BE2C (cell line): ENCODE measurements at regions not wholly inside any gene's neighbourhood (a gene's known extent, or its start where the extent isn't known, plus 50 kb on each side); places are given as distances from the start of the nearest gene placed in this dataset.

Experiments
- DNase-seq: peaks from one replicate; pipeline ENCODE4 v3.0.0-alpha.2; 2020
- H3K27me3 ChIP-seq: fragments of 250-450 bp; sonication (Bioruptor Pico); 2 replicates; pipeline ENCODE4 v1.5.1; 2020; ENCODE audit warnings: mild to moderate bottlenecking
- H3K36me3 ChIP-seq: fragments of 250-450 bp; sonication (Bioruptor Pico); 2 replicates; pipeline ENCODE4 v1.5.1; 2020; ENCODE audit warnings: mild to moderate bottlenecking
- H3K4me1 ChIP-seq: fragments of 250-450 bp; sonication (Bioruptor Pico); 2 replicates; pipeline ENCODE4 v1.5.1; 2020
- H3K4me3 ChIP-seq: 2 replicates; pipeline ENCODE4 v1.5.1; 2011; ENCODE audit warnings: low read depth, low read length
- H3K9me3 ChIP-seq: fragments of 250-450 bp; sonication (Bioruptor Pico); 2 replicates; pipeline ENCODE4 v1.5.1; 2020
- TF ChIP-seq, protein P1 (sequence below): IDR thresholded peaks from 2 replicates; pipeline ENCODE4 v1.5.1; 2012; ENCODE audit warnings: mild to moderate bottlenecking, low read depth, low read length

DNA sequence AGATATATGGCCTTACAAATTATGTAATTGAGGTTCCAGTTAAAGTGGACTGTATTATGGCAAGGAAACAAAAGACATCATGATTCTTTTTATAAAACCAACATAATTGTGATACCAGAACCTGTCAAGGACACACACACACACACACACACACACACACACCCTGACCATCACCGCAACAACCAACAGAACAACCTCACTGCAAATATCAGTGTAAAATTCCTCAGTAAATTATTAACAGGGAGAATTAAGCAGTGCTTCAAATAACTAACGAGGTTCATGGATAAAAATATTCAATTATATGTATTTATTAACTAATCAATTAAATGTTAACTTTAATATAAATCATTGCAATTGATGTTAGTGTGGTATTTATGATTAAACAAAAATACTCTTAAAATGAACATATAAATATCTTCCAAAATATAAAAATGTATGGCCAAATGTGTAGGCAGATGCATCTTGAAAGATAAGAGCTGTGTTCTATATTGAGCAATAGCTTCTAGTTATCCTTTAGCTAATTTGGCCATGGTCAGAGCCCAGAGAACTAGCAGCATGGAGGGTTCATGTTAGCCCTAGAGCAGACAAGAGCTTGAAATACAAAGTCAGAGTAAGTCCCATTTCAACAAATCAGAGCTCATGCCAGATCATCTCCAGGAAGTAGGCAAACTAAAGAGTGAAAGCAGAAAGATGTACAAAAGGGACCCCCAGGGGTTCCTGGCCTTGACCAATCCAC is 280.5 kb upstream of the ADAMTS16 start:
- TF ChIP-seq, protein P1, sequence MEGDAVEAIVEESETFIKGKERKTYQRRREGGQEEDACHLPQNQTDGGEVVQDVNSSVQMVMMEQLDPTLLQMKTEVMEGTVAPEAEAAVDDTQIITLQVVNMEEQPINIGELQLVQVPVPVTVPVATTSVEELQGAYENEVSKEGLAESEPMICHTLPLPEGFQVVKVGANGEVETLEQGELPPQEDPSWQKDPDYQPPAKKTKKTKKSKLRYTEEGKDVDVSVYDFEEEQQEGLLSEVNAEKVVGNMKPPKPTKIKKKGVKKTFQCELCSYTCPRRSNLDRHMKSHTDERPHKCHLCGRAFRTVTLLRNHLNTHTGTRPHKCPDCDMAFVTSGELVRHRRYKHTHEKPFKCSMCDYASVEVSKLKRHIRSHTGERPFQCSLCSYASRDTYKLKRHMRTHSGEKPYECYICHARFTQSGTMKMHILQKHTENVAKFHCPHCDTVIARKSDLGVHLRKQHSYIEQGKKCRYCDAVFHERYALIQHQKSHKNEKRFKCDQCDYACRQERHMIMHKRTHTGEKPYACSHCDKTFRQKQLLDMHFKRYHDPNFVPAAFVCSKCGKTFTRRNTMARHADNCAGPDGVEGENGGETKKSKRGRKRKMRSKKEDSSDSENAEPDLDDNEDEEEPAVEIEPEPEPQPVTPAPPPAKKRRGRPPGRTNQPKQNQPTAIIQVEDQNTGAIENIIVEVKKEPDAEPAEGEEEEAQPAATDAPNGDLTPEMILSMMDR: no peak
- Histone ChIP-seq H3K9me3 (no peaks in the 10 kb centered on the region), H3K4me1 (no peaks in the 10 kb centered on the region), H3K4me3 (no peak overlapping the region), H3K27me3 (no peaks in the 10 kb centered on the region), H3K36me3 (no peaks in the 10 kb centered on the region)
- DNase-seq: no peak

DNA sequence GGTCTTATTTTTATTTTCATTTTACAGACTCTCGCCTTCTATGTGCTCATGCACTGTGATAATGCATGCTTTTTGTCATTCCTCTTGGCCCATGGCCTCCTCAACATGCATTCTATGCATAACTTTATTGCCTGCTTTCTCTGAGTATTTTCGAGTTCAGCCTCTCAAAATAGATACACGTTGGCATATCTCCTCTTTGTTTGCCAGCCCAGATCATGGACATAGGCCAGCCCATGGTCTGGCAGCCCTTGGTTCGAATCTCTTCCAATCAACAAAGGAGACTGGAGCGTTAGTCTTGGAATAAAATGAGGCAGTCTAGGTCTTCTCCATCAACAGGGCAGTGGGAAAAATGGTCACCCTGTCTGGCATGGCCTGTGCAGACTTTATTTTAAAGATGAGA is 279.5 kb upstream of the ADAMTS16 start:
- Histone ChIP-seq H3K4me3 (no peak overlapping the region), H3K4me1 (no peaks in the 10 kb centered on the region), H3K36me3 (no peaks in the 10 kb centered on the region), H3K27me3 (no peaks in the 10 kb centered on the region), H3K9me3 (no peaks in the 10 kb centered on the region)
- no peak for DNase-seq
- TF ChIP-seq, protein P1: no peak

DNA sequence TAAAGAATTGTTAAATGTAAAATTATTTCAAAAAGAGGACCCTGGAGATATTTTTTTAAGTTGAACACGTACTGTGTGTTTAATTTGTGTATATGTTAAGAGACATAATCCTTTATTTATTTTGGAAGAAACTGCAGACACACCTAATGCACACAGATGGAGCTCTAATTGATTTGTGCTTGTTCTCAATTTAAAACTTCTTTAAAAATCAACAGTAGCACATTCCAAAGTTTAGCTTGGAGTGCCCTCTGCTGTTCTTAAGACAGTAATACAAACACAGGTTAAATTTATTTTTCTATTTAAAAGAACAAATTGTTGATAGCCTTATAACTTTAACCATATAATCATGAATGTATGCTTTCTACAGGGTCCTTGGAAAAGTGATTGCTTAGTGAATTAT is 277.6 kb upstream of the ADAMTS16 start:
- H3K36me3 ChIP-seq: no peaks in the 10 kb centered on the region
- H3K9me3 ChIP-seq: no peaks in the 10 kb centered on the region
- no peaks in the 10 kb centered on the region for H3K27me3 ChIP-seq
- TF ChIP-seq, protein P1: peak; percentile 62
- no peak overlapping the region for H3K4me3 ChIP-seq
- DNase-seq: no peak
- no peaks in the 10 kb centered on the region for H3K4me1 ChIP-seq

DNA sequence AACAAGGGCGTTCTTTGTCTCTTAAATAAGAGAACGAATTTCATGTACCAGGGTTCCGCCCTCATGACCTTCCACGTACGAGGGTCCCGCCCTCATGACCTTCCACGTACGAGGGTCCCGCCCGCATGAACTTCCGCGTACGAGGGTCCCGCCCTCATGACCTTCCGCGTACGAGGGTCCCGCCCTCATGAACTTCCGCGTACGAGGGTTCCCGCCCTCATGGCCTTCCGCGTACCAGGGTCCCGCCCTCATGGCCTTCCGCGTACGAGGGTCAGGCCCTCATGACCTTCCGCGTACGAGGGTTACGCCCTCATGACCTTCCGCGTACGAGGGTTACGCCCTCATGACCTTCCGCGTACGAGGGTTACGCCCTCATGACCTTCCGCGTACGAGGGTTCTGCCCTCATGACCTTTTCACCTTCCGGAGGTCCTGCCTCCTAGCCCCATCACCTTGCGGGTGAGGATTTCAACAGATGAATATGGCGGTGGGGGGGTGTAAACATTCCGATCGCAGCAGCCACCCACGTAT is 273.9 kb upstream of the ADAMTS16 start:
- TF ChIP-seq, protein P1: no peak

DNA sequence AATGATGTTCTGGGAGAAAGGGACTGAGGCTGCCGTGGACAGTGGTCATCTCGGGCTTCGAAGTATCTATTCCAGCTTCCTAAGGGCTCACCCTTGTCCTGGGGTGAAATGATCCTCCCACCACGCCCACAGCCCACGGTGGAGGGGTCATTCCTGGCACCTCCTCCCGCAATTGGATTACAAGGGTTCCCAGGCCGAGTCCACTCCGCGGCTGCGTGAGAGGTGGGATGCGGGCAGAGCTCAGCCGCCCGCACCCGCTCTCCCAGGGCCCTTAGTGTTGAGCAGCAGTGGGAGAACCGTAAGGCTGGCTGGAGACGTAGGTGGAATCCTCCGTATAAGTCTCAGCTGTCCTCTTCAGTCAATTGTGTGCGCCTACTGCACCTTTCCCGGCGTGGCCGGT is 273.3 kb upstream of the ADAMTS16 start:
- Histone ChIP-seq H3K27me3 (no peaks in the 10 kb centered on the region; the same call in 1 of the 2 replicates), H3K36me3 (no peaks in the 10 kb centered on the region), H3K9me3 (no peaks in the 10 kb centered on the region), H3K4me3 (no peak overlapping the region), H3K4me1 (no peaks in the 10 kb centered on the region)
- no peak for DNase-seq
- TF ChIP-seq, protein P1: no peak

More for the DNA sequence above, 273.9 kb upstream of the ADAMTS16 start:
- no peaks in the 10 kb centered on the region for H3K36me3 ChIP-seq
- DNase-seq: no peak
- no peaks in the 10 kb centered on the region for H3K9me3 ChIP-seq
- no peaks in the 10 kb centered on the region for H3K4me1 ChIP-seq
- H3K27me3 ChIP-seq: no peaks in the 10 kb centered on the region; the same call in 1 of the 2 replicates
- no peak overlapping the region for H3K4me3 ChIP-seq

DNA sequence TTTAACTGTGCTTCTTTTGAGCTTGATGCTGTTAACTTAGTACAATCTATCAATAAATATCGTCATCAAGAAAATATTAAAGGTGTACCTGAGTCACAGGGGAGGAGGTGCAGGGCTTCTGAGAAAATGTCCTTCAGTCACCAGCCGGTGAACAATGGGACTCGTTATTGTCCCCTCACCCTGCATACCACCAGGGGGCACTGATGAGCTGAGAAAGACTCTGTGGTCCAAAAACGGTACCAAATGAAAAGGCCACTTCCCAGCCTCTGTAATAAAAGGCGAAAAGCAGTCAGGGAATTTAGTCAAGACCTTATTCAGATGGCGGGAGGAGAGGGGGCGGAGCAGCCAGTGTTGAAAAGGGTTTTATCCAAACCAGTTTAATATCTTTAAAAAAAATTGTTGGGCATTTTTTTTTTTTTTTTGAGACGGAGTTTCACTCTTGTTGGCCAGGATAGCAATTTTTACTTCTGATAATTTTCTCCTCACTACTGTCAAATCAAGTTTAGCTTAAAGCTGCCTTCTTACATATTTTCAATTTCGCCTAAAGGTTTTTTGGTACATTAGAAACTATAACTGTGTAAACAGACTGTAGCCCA is 271.9 kb upstream of the ADAMTS16 start:
- Histone ChIP-seq H3K9me3 (no peaks in the 10 kb centered on the region), H3K4me1 (no peaks in the 10 kb centered on the region), H3K4me3 (no peak overlapping the region), H3K27me3 (peaks cover 5% of the 10 kb centered on the region), H3K36me3 (no peaks in the 10 kb centered on the region)
- TF ChIP-seq, protein P1: peak; percentile 98
- DNase-seq: peak; percentile 77
